ENCODE measurements at regions not wholly inside any gene's neighbourhood (a gene's known extent, or its start where the extent isn't known, plus 50 kb on each side); places are given as distances from the start of the nearest gene placed in this dataset.

DNA sequence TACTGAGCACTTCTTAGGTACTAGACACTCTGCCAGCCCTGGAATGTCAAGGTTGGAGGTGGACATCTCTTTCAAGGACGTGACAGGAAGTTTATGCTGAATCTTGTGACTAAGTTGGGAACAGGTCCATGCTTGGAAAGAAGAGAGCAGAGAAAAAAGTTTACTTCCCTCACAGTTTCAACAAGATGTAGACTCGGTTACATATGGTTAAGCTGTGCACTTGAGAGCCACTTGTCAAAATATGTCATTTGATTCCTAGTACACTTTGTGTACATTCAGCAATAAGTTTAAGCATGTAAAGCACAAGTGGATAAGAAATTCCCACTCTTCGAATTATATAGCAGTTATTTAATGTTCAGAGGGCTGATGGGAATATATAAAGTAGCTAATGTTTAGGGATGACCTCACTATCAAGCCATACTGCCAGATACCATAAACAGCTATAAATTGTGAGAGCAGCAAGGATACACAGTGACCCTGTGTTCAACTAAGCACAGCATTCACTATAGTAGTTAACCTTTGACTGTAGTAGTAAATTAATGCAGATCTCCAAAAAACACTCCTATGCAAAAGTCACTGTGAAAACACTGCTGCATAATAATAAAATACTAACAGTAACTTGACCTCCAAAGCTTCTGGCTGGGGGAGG lies 1944.6 kb upstream of the WWC1 start:
- no peak overlapping the region for H3K4ac ChIP-seq (ENCODE audit: low read depth in 1 of 2, low read length in 2 of 2)
- WGBS: 0% methylated on average over 1 of the region's 3 CpGs
- no peak overlapping the region for H3K27ac ChIP-seq (ENCODE audit: low read length, poor library complexity, severe bottlenecking)
- H3K79me1 ChIP-seq (replicated peaks; ENCODE audit: low read length, poor library complexity, severe bottlenecking): no peaks in the 10 kb centered on the region
- H3K4me1 ChIP-seq (ENCODE audit: control insufficient read depth, insufficient read depth, low read depth, low read length): no peaks in the 10 kb centered on the region
- H3K18ac ChIP-seq (ENCODE audit: low read depth in 1 of 2, low read length in 2 of 2): no peak overlapping the region
- no peak overlapping the region for H4K91ac ChIP-seq (ENCODE audit: low read length)
- H3K36me3 ChIP-seq (ENCODE audit: control insufficient read depth in 1 of 2, insufficient read depth in 2 of 2, low read depth in 1 of 2, low read length in 2 of 2): no peaks in the 10 kb centered on the region
- H3K4me3 ChIP-seq (ENCODE audit: insufficient read depth in 1 of 2, low read depth in 1 of 2, low read length in 2 of 2): no peak overlapping the region
- no peak overlapping the region for H3K23ac ChIP-seq (ENCODE audit: low read length in 2 of 2)
- no peak overlapping the region for H2AK5ac ChIP-seq (ENCODE audit: low read length, severe bottlenecking)
- no peak overlapping the region for H2BK120ac ChIP-seq (ENCODE audit: low read depth, low read length)
- H2AFZ ChIP-seq (ENCODE audit: low read depth, low read length): no peak overlapping the region
- H2BK15ac ChIP-seq (ENCODE audit: low read depth, poor library complexity, severe bottlenecking): no peak overlapping the region
- H3K9ac ChIP-seq (ENCODE audit: low read length): no peak overlapping the region
- H3K9me3 ChIP-seq (ENCODE audit: control insufficient read depth, low read length): peaks cover 6% of the 10 kb centered on the region
- no peak overlapping the region for H2BK12ac ChIP-seq (ENCODE audit: low read length in 2 of 2)
- no peak overlapping the region for H4K8ac ChIP-seq (ENCODE audit: low read length)
- H3K14ac ChIP-seq (ENCODE audit: low read length in 2 of 2): no peak overlapping the region
- H2BK5ac ChIP-seq (ENCODE audit: low read depth, low read length, poor library complexity, severe bottlenecking): no peak overlapping the region
- DNase-seq: peak; percentile 62
- H3K4me2 ChIP-seq (ENCODE audit: low read length, poor library complexity, severe bottlenecking): no peak overlapping the region
- no peaks in the 10 kb centered on the region for H3K27me3 ChIP-seq (ENCODE audit: control insufficient read depth in 1 of 2, insufficient read depth in 1 of 2, low read length in 2 of 2)

DNA sequence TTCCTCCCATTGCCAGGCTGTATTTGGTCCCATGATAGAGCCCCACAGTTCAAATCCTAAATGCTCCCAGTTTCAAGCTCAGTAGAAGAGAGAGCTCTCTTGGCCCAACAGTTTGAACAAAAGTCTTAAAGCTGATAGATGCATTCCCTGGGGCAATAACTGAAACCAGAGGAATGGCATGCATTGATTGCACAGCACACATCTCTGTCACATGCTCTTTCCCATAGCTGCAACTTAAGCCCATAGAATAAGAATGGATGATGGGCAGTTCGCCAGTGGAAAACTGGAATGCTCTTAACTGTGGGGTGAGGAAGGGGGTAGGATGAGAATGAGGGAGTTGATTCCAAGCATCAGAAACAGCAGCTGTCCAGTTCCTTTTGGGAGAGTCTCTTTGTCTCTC lies 1942.4 kb upstream of the WWC1 start:
- DNase-seq: peak; percentile 50
- Histone ChIP-seq H3K4me2 (ENCODE audit: low read length, poor library complexity, severe bottlenecking) (no peak overlapping the region), H2BK12ac (ENCODE audit: low read length in 2 of 2) (peak overlapping the region; percentile 49 to 89), H2BK120ac (ENCODE audit: low read depth, low read length) (no peak overlapping the region), H3K4me3 (ENCODE audit: insufficient read depth in 1 of 2, low read depth in 1 of 2, low read length in 2 of 2) (no peak overlapping the region), H4K91ac (ENCODE audit: low read length) (no peak overlapping the region), H4K8ac (ENCODE audit: low read length) (no peak overlapping the region), H2BK15ac (ENCODE audit: low read depth, poor library complexity, severe bottlenecking) (peak overlapping the region; percentile 26), H3K18ac (ENCODE audit: low read depth in 1 of 2, low read length in 2 of 2) (peak overlapping the region; percentile 5 to 56), H2AFZ (ENCODE audit: low read depth, low read length) (no peak overlapping the region), H3K36me3 (ENCODE audit: control insufficient read depth in 1 of 2, insufficient read depth in 2 of 2, low read depth in 1 of 2, low read length in 2 of 2) (no peaks in the 10 kb centered on the region), H3K4ac (ENCODE audit: low read depth in 1 of 2, low read length in 2 of 2) (no peak overlapping the region), H3K9me3 (ENCODE audit: control insufficient read depth, low read length) (peaks cover 6% of the 10 kb centered on the region), H3K27me3 (ENCODE audit: control insufficient read depth in 1 of 2, insufficient read depth in 1 of 2, low read length in 2 of 2) (no peaks in the 10 kb centered on the region), H2AK5ac (ENCODE audit: low read length, severe bottlenecking) (no peak overlapping the region), H2BK5ac (ENCODE audit: low read depth, low read length, poor library complexity, severe bottlenecking) (no peak overlapping the region), H3K23ac (ENCODE audit: low read length in 2 of 2) (no peak overlapping the region), H3K14ac (ENCODE audit: low read length in 2 of 2) (no peak overlapping the region), H3K27ac (ENCODE audit: low read length, poor library complexity, severe bottlenecking) (no peak overlapping the region), H3K9ac (ENCODE audit: low read length) (no peak overlapping the region), H3K4me1 (ENCODE audit: control insufficient read depth, insufficient read depth, low read depth, low read length) (no peaks in the 10 kb centered on the region), H3K79me1 (replicated peaks; ENCODE audit: low read length, poor library complexity, severe bottlenecking) (no peaks in the 10 kb centered on the region)
- WGBS: 100% methylated on average over 1 of the region's 1 CpG

DNA sequence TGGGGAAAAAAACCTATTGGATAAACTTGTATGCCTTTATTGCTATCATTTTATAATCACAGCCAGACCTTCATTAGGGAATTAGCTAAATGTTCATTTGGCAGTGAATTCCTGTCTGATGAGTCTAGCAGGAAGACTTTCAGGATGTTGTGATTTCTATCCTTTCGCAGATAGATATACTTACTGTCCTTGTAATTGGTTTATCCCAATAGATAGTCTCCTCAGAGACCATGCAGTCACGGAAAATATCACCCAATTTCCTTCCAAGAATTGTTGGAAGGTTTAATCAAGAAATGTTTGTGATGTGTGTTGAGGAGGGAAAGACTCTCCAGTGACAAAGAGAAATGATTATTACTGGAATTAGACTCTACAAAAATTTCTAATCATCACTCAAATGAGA lies 1937.9 kb upstream of the WWC1 start:
- H3K23ac ChIP-seq (ENCODE audit: low read length in 2 of 2): no peak overlapping the region
- no peaks in the 10 kb centered on the region for H3K36me3 ChIP-seq (ENCODE audit: control insufficient read depth in 1 of 2, insufficient read depth in 2 of 2, low read depth in 1 of 2, low read length in 2 of 2)
- H2AK5ac ChIP-seq (ENCODE audit: low read length, severe bottlenecking): no peak overlapping the region
- H3K4me1 ChIP-seq (ENCODE audit: control insufficient read depth, insufficient read depth, low read depth, low read length): no peaks in the 10 kb centered on the region
- no peak overlapping the region for H2AFZ ChIP-seq (ENCODE audit: low read depth, low read length)
- H3K79me1 ChIP-seq (replicated peaks; ENCODE audit: low read length, poor library complexity, severe bottlenecking): no peaks in the 10 kb centered on the region
- DNase-seq: peak; percentile 19
- no peak overlapping the region for H3K27ac ChIP-seq (ENCODE audit: low read length, poor library complexity, severe bottlenecking)
- no peak overlapping the region for H4K8ac ChIP-seq (ENCODE audit: low read length)
- no peak overlapping the region for H3K9ac ChIP-seq (ENCODE audit: low read length)
- no peak overlapping the region for H3K18ac ChIP-seq (ENCODE audit: low read depth in 1 of 2, low read length in 2 of 2)
- H2BK5ac ChIP-seq (ENCODE audit: low read depth, low read length, poor library complexity, severe bottlenecking): no peak overlapping the region
- H2BK15ac ChIP-seq (ENCODE audit: low read depth, poor library complexity, severe bottlenecking): no peak overlapping the region
- no peak overlapping the region for H3K14ac ChIP-seq (ENCODE audit: low read length in 2 of 2)
- H3K4ac ChIP-seq (ENCODE audit: low read depth in 1 of 2, low read length in 2 of 2): no peak overlapping the region
- no CpG with 5 or more reads among the region's 2 CpGs for WGBS
- no peak overlapping the region for H2BK12ac ChIP-seq (ENCODE audit: low read length in 2 of 2)
- H3K9me3 ChIP-seq (ENCODE audit: control insufficient read depth, low read length): peaks cover 13% of the 10 kb centered on the region
- H2BK120ac ChIP-seq (ENCODE audit: low read depth, low read length): no peak overlapping the region
- no peak overlapping the region for H3K4me3 ChIP-seq (ENCODE audit: insufficient read depth in 1 of 2, low read depth in 1 of 2, low read length in 2 of 2)
- H3K4me2 ChIP-seq (ENCODE audit: low read length, poor library complexity, severe bottlenecking): no peak overlapping the region
- H4K91ac ChIP-seq (ENCODE audit: low read length): no peak overlapping the region
- no peaks in the 10 kb centered on the region for H3K27me3 ChIP-seq (ENCODE audit: control insufficient read depth in 1 of 2, insufficient read depth in 1 of 2, low read length in 2 of 2)

DNA sequence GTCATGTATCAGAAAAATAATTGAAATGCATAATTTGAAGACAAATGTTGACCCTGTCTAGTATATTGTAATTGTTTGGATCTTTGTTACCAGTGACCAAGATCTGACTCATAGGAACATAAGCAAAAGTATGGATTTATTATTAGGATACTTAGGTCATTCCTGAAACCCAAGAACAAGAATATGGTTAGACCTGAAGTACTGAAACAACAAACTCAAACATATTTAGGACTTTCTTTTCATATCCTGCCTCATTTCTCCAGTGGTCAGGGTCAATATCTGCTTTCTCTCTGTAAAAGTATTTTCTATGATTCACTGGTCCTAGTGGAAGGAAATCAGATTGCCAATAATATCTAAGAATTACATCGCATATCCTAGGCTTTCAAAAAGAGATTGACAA lies 1937.1 kb upstream of the WWC1 start:
- Histone ChIP-seq H3K18ac (ENCODE audit: low read depth in 1 of 2, low read length in 2 of 2) (no peak overlapping the region), H3K27ac (ENCODE audit: low read length, poor library complexity, severe bottlenecking) (no peak overlapping the region), H3K4me2 (ENCODE audit: low read length, poor library complexity, severe bottlenecking) (no peak overlapping the region), H4K91ac (ENCODE audit: low read length) (no peak overlapping the region), H2BK15ac (ENCODE audit: low read depth, poor library complexity, severe bottlenecking) (no peak overlapping the region), H2BK120ac (ENCODE audit: low read depth, low read length) (no peak overlapping the region), H2AFZ (ENCODE audit: low read depth, low read length) (no peak overlapping the region), H3K9ac (ENCODE audit: low read length) (no peak overlapping the region), H3K4me3 (ENCODE audit: insufficient read depth in 1 of 2, low read depth in 1 of 2, low read length in 2 of 2) (no peak overlapping the region), H2BK5ac (ENCODE audit: low read depth, low read length, poor library complexity, severe bottlenecking) (no peak overlapping the region), H2BK12ac (ENCODE audit: low read length in 2 of 2) (peak overlapping the region in 1 of 2 experiments; percentile 18), H3K14ac (ENCODE audit: low read length in 2 of 2) (no peak overlapping the region), H2AK5ac (ENCODE audit: low read length, severe bottlenecking) (no peak overlapping the region), H3K23ac (ENCODE audit: low read length in 2 of 2) (no peak overlapping the region), H3K4me1 (ENCODE audit: control insufficient read depth, insufficient read depth, low read depth, low read length) (no peaks in the 10 kb centered on the region), H3K79me1 (replicated peaks; ENCODE audit: low read length, poor library complexity, severe bottlenecking) (no peaks in the 10 kb centered on the region), H3K4ac (ENCODE audit: low read depth in 1 of 2, low read length in 2 of 2) (no peak overlapping the region), H3K27me3 (ENCODE audit: control insufficient read depth in 1 of 2, insufficient read depth in 1 of 2, low read length in 2 of 2) (no peaks in the 10 kb centered on the region), H4K8ac (ENCODE audit: low read length) (no peak overlapping the region), H3K9me3 (ENCODE audit: control insufficient read depth, low read length) (peaks cover 13% of the 10 kb centered on the region), H3K36me3 (ENCODE audit: control insufficient read depth in 1 of 2, insufficient read depth in 2 of 2, low read depth in 1 of 2, low read length in 2 of 2) (no peaks in the 10 kb centered on the region)
- 50% methylated on average over 1 of the region's 1 CpG for WGBS
- peak; percentile 28 for DNase-seq
